HG02588 (cell line): ENCODE measurements at regions not wholly inside any gene's neighbourhood (a gene's known extent, or its start where the extent isn't known, plus 50 kb on each side); places are given as distances from the start of the nearest gene placed in this dataset.

ENCODE experiments used
- ATAC-seq: cut with Tn5 transposase; IDR thresholded peaks from one replicate; pipeline ENCODE4 v1.9.1; 2021; ENCODE audit warnings: mild to moderate bottlenecking, moderate library complexity; ENCODE audit not compliant: unreplicated experiment

GRCh38 chr9:134243778-134244467 is 79.6 kb upstream of the RNU6ATAC start:
- ATAC-seq = no peak

GRCh38 chr9:134245179-134245578 is 80.8 kb upstream of the RNU6ATAC start:
- no peak for ATAC-seq

GRCh38 chr9:134247918-134248631 is 78.2 kb upstream of the RXRA start:
- ATAC-seq = no peak

GRCh38 chr9:134251296-134252069 is 74.8 kb upstream of the RXRA start:
- no peak for ATAC-seq

GRCh38 chr9:134252084-134252830 is 74.0 kb upstream of the RXRA start:
- ATAC-seq = no peak

- no peak for ATAC-seq
Observed at GRCh38 chr9:134253606-134254205, 72.5 kb upstream of the RXRA start.

GRCh38 chr9:134258332-134258731 is 67.9 kb upstream of the RXRA start:
- ATAC-seq = no peak

- ATAC-seq = no peak
Observed at GRCh38 chr9:134258828-134259546, 67.3 kb upstream of the RXRA start.

GRCh38 chr9:134259708-134260107 is 66.5 kb upstream of the RXRA start:
- ATAC-seq = no peak

- ATAC-seq = no peak
Observed at GRCh38 chr9:134260801-134261200, 65.5 kb upstream of the RXRA start.

GRCh38 chr9:134262035-134262434 is 64.2 kb upstream of the RXRA start:
- no peak for ATAC-seq

- no peak for ATAC-seq
Observed at GRCh38 chr9:134263596-134263995, 62.7 kb upstream of the RXRA start.

GRCh38 chr9:134264169-134264568 is 62.1 kb upstream of the RXRA start:
- no peak for ATAC-seq

- ATAC-seq = no peak
Observed at GRCh38 chr9:134265078-134265477, 61.2 kb upstream of the RXRA start.

GRCh38 chr9:134266418-134266817 is 59.8 kb upstream of the RXRA start:
- ATAC-seq = no peak

GRCh38 chr9:134267305-134267880 is 58.9 kb upstream of the RXRA start:
- ATAC-seq = no peak

- peak; percentile 79 for ATAC-seq
Observed at GRCh38 chr9:134267881-134268724, 58.2 kb upstream of the RXRA start.

GRCh38 chr9:134268747-134269146 is 57.5 kb upstream of the RXRA start:
- no peak for ATAC-seq
